ENCODE measurements at regions not wholly inside any gene's neighbourhood (a gene's known extent, or its start where the extent isn't known, plus 50 kb on each side); places are given as distances from the start of the nearest gene placed in this dataset.
A peak's percentile ranks its signal among the peaks of the same experiment; 100 is the strongest.

DNA sequence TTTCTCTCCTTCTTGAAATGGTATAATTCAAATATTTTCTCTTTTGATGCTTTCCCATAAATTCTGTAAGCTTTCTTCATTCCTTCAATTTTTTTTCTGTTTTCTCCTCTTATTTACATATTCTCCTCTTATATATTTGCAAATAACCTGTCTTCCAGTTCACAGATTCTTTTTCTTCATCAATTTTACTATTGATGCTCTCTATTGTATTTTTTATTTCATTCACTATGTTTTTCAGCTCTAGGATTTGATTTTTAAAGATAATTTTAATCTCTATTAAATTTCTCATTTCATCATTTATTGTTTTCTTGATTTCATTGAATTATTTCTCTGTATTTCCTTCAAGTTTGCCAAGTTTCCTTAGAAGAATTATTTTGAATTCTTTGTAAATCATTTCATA lies 54.0 kb upstream of the PRPS1L1 start:
- Histone ChIP-seq H3K36me3 (no peaks in the 10 kb centered on the region), H3K9me3 (no peaks in the 10 kb centered on the region), H3K27me3 (no peaks in the 10 kb centered on the region), H3K4me1 (peaks cover 0 to 4% of the 10 kb centered on the region in 2 donors), H3K27ac (no peak overlapping the region), H3K4me3 (replicated peaks in 1 of 3) (no peak overlapping the region)
- intact Hi-C loops (cut with DNase I): no loop called here
- no peak for TF ChIP-seq POLR2A (IDR thresholded peaks at IDR 0.05)
- TF ChIP-seq, protein P1, sequence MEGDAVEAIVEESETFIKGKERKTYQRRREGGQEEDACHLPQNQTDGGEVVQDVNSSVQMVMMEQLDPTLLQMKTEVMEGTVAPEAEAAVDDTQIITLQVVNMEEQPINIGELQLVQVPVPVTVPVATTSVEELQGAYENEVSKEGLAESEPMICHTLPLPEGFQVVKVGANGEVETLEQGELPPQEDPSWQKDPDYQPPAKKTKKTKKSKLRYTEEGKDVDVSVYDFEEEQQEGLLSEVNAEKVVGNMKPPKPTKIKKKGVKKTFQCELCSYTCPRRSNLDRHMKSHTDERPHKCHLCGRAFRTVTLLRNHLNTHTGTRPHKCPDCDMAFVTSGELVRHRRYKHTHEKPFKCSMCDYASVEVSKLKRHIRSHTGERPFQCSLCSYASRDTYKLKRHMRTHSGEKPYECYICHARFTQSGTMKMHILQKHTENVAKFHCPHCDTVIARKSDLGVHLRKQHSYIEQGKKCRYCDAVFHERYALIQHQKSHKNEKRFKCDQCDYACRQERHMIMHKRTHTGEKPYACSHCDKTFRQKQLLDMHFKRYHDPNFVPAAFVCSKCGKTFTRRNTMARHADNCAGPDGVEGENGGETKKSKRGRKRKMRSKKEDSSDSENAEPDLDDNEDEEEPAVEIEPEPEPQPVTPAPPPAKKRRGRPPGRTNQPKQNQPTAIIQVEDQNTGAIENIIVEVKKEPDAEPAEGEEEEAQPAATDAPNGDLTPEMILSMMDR (IDR thresholded peaks at IDR 0.05): no peak
- no peak for DNase-seq

DNA sequence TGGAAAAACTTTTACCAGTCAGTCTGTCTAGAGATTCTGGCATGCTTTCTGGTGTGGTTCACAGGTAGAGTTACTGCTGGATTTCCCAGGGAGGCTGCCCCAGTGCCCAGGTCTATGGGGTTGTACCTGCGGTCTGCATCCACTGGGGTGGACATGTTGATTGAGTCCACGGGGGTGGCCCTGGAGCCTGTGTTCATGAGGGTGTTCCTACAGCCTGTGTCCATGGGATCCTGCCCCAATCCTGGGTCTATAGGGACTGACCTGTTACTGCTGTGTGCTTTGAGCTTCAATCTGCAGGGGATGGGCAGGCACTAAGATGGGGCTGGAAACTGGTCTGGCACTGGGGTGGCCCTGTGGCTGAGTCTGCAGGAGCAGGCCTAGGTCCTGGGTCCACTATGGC lies 54.5 kb upstream of the PRPS1L1 start:
- intact Hi-C loops (cut with DNase I): no loop called here
- WGBS, 2 donors: 89% methylated on average over 2 of the region's 2 CpGs; no CpG with 5 or more reads in 1 of the 2 donors
- DNase-seq: no peak
- Histone ChIP-seq H3K4me3 (replicated peaks in 1 of 3) (no peak overlapping the region), H3K27ac (no peak overlapping the region), H3K4me1 (peaks cover 0 to 5% of the 10 kb centered on the region in 2 donors), H3K9me3 (no peaks in the 10 kb centered on the region), H3K27me3 (no peaks in the 10 kb centered on the region), H3K36me3 (no peaks in the 10 kb centered on the region)
- no peak for TF ChIP-seq POLR2A (IDR thresholded peaks at IDR 0.05)
- TF ChIP-seq, protein P1 (IDR thresholded peaks at IDR 0.05): no peak

DNA sequence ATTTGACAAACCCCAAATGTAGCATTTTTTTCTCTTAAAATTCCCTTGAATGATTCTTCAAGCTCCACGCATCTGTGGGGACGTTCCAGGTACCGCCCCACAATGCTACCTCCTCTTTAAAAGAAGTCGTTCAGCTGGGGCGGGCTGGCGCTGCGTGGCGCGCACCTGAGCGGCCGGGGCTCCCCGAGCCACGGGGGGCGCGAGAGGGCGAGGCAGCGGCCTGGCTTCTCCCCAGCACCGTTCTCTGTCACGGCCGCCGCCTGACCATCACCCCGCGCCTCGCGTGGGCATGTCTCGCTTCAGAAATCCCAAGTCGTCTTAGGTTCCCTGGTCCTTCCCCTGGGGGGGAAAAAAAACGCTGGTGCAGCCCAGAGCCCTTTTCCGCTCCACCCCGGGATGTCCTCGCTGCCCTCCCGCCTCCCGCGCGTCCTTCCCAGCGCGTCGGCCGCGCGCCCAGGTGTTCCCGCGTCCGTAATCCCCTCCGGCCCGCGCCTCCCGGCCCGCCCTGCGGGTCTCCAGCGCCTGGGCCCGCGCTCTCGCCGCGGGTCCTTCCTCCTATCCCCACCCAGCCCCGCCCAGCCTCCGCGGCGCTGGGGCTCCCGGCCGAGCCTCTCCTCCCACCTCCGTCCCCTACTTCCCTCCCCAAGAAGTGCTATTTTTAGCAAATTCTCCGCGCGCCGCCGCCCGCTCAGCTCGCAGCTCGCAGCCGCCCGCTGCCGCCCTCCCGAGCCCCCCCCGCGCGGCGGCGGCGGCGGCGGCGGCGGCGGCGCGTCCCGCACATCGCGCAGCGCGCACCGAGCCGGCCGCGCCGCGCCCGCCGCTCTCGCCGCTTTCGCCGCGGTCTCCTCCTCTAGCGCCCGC lies 58.7 kb upstream of the PRPS1L1 start:
- no peaks in the 10 kb centered on the region for H3K9me3 ChIP-seq
- H3K27me3 ChIP-seq: no peaks in the 10 kb centered on the region
- no peak overlapping the region for H3K27ac ChIP-seq
- no peaks in the 10 kb centered on the region for H3K36me3 ChIP-seq
- intact Hi-C loops (cut with DNase I): no loop called here
- H3K4me3 ChIP-seq (replicated peaks in 1 of 3): peak overlapping the region in 2 of 3 donors; percentile 35 to 62
- 0 to 1% methylated on average over 28 to 39 of the region's 108 CpGs for WGBS, 2 donors
- peak; percentile 34 to 41 for DNase-seq
- no peak for TF ChIP-seq POLR2A (IDR thresholded peaks at IDR 0.05)
- TF ChIP-seq, protein P1 (IDR thresholded peaks at IDR 0.05): peak in 2 of 6 experiments; percentile 11 to 18
- H3K4me1 ChIP-seq: peaks cover 0 to 12% of the 10 kb centered on the region in 2 donors

DNA sequence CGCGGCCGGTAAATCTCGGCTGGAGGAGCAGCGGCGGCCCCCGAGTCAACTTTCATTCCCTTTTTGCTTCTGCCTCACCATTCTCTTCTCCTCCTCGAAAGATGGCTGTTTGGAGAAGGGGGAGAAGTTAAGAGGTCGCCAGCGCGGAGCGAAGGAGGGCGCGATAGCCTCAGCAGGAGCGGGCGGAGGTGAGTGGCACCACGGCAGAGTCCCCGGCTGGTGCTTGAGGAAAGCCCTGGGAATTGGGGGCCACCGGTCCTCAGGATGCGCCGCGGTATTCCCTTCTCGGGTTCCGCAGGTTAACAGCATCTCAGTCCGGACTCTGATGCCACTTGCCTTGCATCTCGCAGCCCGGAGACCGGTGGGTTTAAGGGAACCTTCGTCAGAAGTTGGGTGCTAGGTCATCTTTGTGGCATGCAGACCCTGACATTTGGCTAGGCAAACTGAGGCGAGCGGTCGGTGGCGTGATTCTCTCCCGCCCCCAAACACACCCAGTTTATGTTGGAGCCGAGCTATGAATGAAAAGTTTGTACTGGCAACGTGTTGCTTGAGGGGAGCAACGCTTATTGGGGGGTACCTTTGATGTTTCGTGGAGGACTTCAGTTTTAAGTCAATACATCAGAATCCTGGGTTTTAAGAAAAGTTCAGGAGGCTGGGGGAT lies 59.5 kb upstream of the PRPS1L1 start:
- Histone ChIP-seq H3K27ac (no peak overlapping the region), H3K9me3 (no peaks in the 10 kb centered on the region), H3K27me3 (no peaks in the 10 kb centered on the region), H3K4me3 (replicated peaks in 1 of 3) (peak overlapping the region in 1 of 3 donors; percentile 62), H3K4me1 (peaks cover 0 to 12% of the 10 kb centered on the region in 2 donors), H3K36me3 (no peaks in the 10 kb centered on the region)
- DNase-seq: peak; percentile 14 to 20
- intact Hi-C loops (cut with DNase I): no loop called here
- TF ChIP-seq, protein P1 (IDR thresholded peaks at IDR 0.05): no peak
- 10 to 11% methylated on average over 29 to 35 of the region's 38 CpGs for WGBS, 2 donors

DNA sequence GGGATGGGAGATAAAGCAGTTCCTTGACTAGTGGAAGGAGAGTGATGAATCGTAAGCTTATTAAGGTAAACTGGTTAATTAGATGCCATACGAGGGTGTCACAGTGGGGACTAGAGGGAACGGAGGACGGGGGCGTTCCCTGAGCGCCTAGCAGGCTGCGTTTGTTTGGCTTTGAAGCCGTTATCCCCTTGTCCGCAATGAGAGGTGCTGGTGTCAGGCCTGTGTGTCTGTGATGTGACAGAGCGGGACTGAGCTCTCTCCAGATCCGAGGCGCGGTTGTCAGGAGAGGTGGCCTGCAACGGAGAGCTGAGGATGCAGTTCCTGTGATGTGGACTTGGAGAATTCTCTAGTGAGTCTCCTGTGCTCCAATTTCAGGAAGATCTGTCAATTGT lies 60.0 kb upstream of the PRPS1L1 start:
- TF ChIP-seq POLR2A (IDR thresholded peaks at IDR 0.05): no peak
- TF ChIP-seq, protein P1 (IDR thresholded peaks at IDR 0.05): no peak
- Histone ChIP-seq H3K27ac (no peak overlapping the region), H3K36me3 (no peaks in the 10 kb centered on the region), H3K4me1 (peaks cover 0 to 12% of the 10 kb centered on the region in 2 donors), H3K4me3 (replicated peaks in 1 of 3) (peak overlapping the region in 1 of 3 donors; percentile 62), H3K27me3 (no peaks in the 10 kb centered on the region), H3K9me3 (no peaks in the 10 kb centered on the region)
- no peak for DNase-seq
- WGBS, 2 donors: 69% methylated on average over 14 of the region's 14 CpGs
- intact Hi-C loops (cut with DNase I): no loop called here
